Esophagus muscularis mucosa (tissue), 3 donors: ENCODE measurements at regions not wholly inside any gene's neighbourhood (a gene's known extent, or its start where the extent isn't known, plus 50 kb on each side); places are given as distances from the start of the nearest gene placed in this dataset.

Source experiments
- CTCF ChIP-seq, 3 experiments: fragments of 200-600 bp in 2 of 3; fragments of 450-650 bp in 1 of 3; sonication (generic) in 2 of 3; IDR thresholded peaks; one replicate each; pipeline ENCODE4 v1.5.1; 2017 to 2019; ENCODE audit warnings: antibody characterized with exemption in 3 of 3, mild to moderate bottlenecking in 2 of 3, moderate library complexity in 1 of 3
- POLR2A ChIP-seq: fragments of 450-650 bp; IDR thresholded peaks from one replicate; pipeline ENCODE4 v1.6.1; 2017; ENCODE audit warnings: antibody characterized with exemption, moderate library complexity, mild to moderate bottlenecking, low read depth
- POLR2AphosphoS5 ChIP-seq, 2 donors: sonication (generic); formaldehyde crosslinking; IDR thresholded peaks; one replicate each; pipeline ENCODE4 v1.6.1; 2017; ENCODE audit warnings: antibody characterized with exemption in 2 of 2

- no peak for TF ChIP-seq POLR2A
- no peak for TF ChIP-seq CTCF (IDR thresholded peaks at IDR 0.05)
- no peak for TF ChIP-seq POLR2AphosphoS5 (IDR thresholded peaks at IDR 0.05)
Measured at GRCh38 chr13:44198826-44199225, 174.8 kb upstream of the SERP2 start.
